Fibroblast of mammary gland (primary cell): ENCODE measurements at regions not wholly inside any gene's neighbourhood (a gene's known extent, or its start where the extent isn't known, plus 50 kb on each side); places are given as distances from the start of the nearest gene placed in this dataset.

ENCODE experiments used
- DNase-seq: peaks from one replicate; pipeline ENCODE4 v3.0.0-alpha.2; 2010; ENCODE audit warnings: low read depth
- H3K4me3 ChIP-seq: 2 replicates; pipeline ENCODE4 v1.5.1; 2011; ENCODE audit warnings: low read depth, mild to moderate bottlenecking, low read length, moderate library complexity; ENCODE audit not compliant: control insufficient read depth
- CTCF ChIP-seq: conservative IDR thresholded peaks from 2 replicates; pipeline ENCODE4 v1.5.1; 2011; ENCODE audit warnings: low read depth, low read length, inconsistent platforms; ENCODE audit not compliant: control insufficient read depth, insufficient read depth

GRCh38 chr2:220041447-220041846 is 414.0 kb downstream of the SLC4A3 start:
- no peak for DNase-seq
- TF ChIP-seq CTCF: no peak
- H3K4me3 ChIP-seq: no peak overlapping the region

- TF ChIP-seq CTCF: no peak
- DNase-seq: no peak
- no peak overlapping the region for H3K4me3 ChIP-seq
Measured at GRCh38 chr2:220043155-220043989, 415.9 kb downstream of the SLC4A3 start.

- no peak overlapping the region for H3K4me3 ChIP-seq
- TF ChIP-seq CTCF: no peak
- DNase-seq: peak; percentile 46
Measured at GRCh38 chr2:220043990-220044335, 416.5 kb downstream of the SLC4A3 start.

- TF ChIP-seq CTCF: no peak
- H3K4me3 ChIP-seq: no peak overlapping the region
- DNase-seq: no peak
Measured at GRCh38 chr2:220044383-220044782, 417.0 kb downstream of the SLC4A3 start.

- no peak for DNase-seq
- TF ChIP-seq CTCF: no peak
- no peak overlapping the region for H3K4me3 ChIP-seq
Measured at GRCh38 chr2:220046507-220046906, 419.1 kb downstream of the SLC4A3 start.

GRCh38 chr2:220051716-220052115 is 424.3 kb downstream of the SLC4A3 start:
- no peak overlapping the region for H3K4me3 ChIP-seq
- no peak for TF ChIP-seq CTCF
- no peak for DNase-seq
